ENCODE measurements at regions not wholly inside any gene's neighbourhood (a gene's known extent, or its start where the extent isn't known, plus 50 kb on each side); places are given as distances from the start of the nearest gene placed in this dataset.

DNA sequence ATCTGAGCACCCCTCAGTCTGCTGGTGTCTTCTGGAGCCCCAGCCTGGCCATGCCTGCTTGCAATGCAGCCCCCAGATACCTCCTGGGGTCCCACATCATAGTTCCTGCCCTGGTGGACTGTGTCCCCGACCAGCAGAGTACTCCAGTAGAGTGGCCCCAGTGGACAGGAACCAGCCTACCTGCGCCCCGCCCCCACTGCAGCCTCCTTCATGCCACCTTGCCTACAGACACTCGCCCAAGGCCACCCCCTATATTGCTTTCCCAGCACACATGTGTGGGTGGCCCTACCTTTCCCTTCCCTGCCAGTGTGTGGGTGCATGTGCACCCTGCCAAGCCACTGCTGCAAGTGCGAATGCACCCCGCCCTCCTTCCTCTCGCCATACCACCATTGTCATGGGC, 204.0 kb downstream of the EDN1 start:
- no peak overlapping the region for H2AFZ ChIP-seq (ENCODE audit: control insufficient read depth, low read length)
- TF ChIP-seq EZH2 (IDR thresholded peaks at IDR 0.05; ENCODE audit: low read length), result no peak
- TF ChIP-seq, protein P1, sequence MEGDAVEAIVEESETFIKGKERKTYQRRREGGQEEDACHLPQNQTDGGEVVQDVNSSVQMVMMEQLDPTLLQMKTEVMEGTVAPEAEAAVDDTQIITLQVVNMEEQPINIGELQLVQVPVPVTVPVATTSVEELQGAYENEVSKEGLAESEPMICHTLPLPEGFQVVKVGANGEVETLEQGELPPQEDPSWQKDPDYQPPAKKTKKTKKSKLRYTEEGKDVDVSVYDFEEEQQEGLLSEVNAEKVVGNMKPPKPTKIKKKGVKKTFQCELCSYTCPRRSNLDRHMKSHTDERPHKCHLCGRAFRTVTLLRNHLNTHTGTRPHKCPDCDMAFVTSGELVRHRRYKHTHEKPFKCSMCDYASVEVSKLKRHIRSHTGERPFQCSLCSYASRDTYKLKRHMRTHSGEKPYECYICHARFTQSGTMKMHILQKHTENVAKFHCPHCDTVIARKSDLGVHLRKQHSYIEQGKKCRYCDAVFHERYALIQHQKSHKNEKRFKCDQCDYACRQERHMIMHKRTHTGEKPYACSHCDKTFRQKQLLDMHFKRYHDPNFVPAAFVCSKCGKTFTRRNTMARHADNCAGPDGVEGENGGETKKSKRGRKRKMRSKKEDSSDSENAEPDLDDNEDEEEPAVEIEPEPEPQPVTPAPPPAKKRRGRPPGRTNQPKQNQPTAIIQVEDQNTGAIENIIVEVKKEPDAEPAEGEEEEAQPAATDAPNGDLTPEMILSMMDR (optimal IDR thresholded peaks at IDR 0.05 in 1 of 3, IDR thresholded peaks at IDR 0.05 in 1 of 3, conservative IDR thresholded peaks at IDR 0.05 in 1 of 3; ENCODE audit: extremely low read depth in 1 of 3, insufficient read depth in 2 of 3, low read length in 3 of 3), result no peak
- no peak overlapping the region for H3K27ac ChIP-seq (ENCODE audit: control insufficient read depth, insufficient read depth, low read length)
- no peak for DNase-seq (ENCODE audit: low read depth, low spot score)
- no peak for FAIRE-seq
- peaks cover 14% of the 10 kb centered on the region for H3K4me1 ChIP-seq (ENCODE audit: control insufficient read depth, extremely low read depth, insufficient read depth, low read length)
- H4K20me1 ChIP-seq (ENCODE audit: control insufficient read depth, extremely low read depth, insufficient read depth, low read length), result no peaks in the 10 kb centered on the region
- H3K27me3 ChIP-seq (ENCODE audit: control insufficient read depth, extremely low read depth, insufficient read depth, low read length), result no peaks in the 10 kb centered on the region
- H3K79me2 ChIP-seq (ENCODE audit: control insufficient read depth, insufficient read depth, low read length), result no peaks in the 10 kb centered on the region
- no peak overlapping the region for H3K9ac ChIP-seq (ENCODE audit: control insufficient read depth, extremely low read depth, insufficient read depth, low read length)
- dilution Hi-C loops (cut with MboI; ENCODE audit: extremely low pct_ligation_motif_present, low sequenced_read_pairs), result no loop called here
- no peaks in the 10 kb centered on the region for H3K9me1 ChIP-seq (ENCODE audit: control insufficient read depth, extremely low read depth, insufficient read depth, low read length)
- no peak overlapping the region for H3K4me2 ChIP-seq (ENCODE audit: control insufficient read depth, extremely low read depth, insufficient read depth, low read depth, low read length)
- no peaks in the 10 kb centered on the region for H3K36me3 ChIP-seq (ENCODE audit: control insufficient read depth in 2 of 2, extremely low read depth in 1 of 2, insufficient read depth in 2 of 2, low read length in 2 of 2)
- H3K9me3 ChIP-seq (ENCODE audit: control insufficient read depth, low read depth, low read length), result no peaks in the 10 kb centered on the region
- H3K4me3 ChIP-seq (ENCODE audit: control insufficient read depth in 2 of 3, extremely low read depth in 1 of 3, insufficient read depth in 2 of 3, low read depth in 1 of 3, low read length in 3 of 3), result no peak overlapping the region

DNA sequence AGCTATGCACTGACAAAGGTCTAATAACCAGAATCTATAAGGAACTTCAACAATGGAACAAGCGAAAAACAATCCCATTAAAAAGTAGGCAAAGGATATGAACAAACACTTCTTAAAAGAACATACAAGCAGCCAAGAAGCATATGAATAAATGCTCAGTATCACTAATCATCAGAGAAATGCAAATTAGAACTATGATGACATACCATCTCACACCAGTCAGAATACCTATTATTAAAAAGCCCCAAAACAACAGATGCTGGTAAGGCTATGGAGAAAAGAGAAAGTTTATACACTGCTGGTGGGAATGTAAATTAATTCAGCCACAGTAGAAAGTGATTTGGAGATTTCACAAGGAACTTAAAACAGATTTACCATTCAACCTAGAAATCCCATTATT, 211.8 kb downstream of the EDN1 start:
- Histone ChIP-seq H3K4me2 (ENCODE audit: control insufficient read depth, extremely low read depth, insufficient read depth, low read depth, low read length) (no peak overlapping the region), H2AFZ (ENCODE audit: control insufficient read depth, low read length) (no peak overlapping the region), H3K9me1 (ENCODE audit: control insufficient read depth, extremely low read depth, insufficient read depth, low read length) (no peaks in the 10 kb centered on the region), H3K4me3 (ENCODE audit: control insufficient read depth in 2 of 3, extremely low read depth in 1 of 3, insufficient read depth in 2 of 3, low read depth in 1 of 3, low read length in 3 of 3) (no peak overlapping the region), H3K36me3 (ENCODE audit: control insufficient read depth in 2 of 2, extremely low read depth in 1 of 2, insufficient read depth in 2 of 2, low read length in 2 of 2) (no peaks in the 10 kb centered on the region), H3K4me1 (ENCODE audit: control insufficient read depth, extremely low read depth, insufficient read depth, low read length) (peaks cover 13% of the 10 kb centered on the region), H3K9me3 (ENCODE audit: control insufficient read depth, low read depth, low read length) (no peaks in the 10 kb centered on the region), H3K9ac (ENCODE audit: control insufficient read depth, extremely low read depth, insufficient read depth, low read length) (no peak overlapping the region), H3K79me2 (ENCODE audit: control insufficient read depth, insufficient read depth, low read length) (no peaks in the 10 kb centered on the region), H3K27me3 (ENCODE audit: control insufficient read depth, extremely low read depth, insufficient read depth, low read length) (no peaks in the 10 kb centered on the region), H4K20me1 (ENCODE audit: control insufficient read depth, extremely low read depth, insufficient read depth, low read length) (no peaks in the 10 kb centered on the region), H3K27ac (ENCODE audit: control insufficient read depth, insufficient read depth, low read length) (no peak overlapping the region)
- no peak for DNase-seq (ENCODE audit: low read depth, low spot score)
- TF ChIP-seq EZH2 (IDR thresholded peaks at IDR 0.05; ENCODE audit: low read length), result no peak
- TF ChIP-seq, protein P1 (optimal IDR thresholded peaks at IDR 0.05 in 1 of 3, IDR thresholded peaks at IDR 0.05 in 1 of 3, conservative IDR thresholded peaks at IDR 0.05 in 1 of 3; ENCODE audit: extremely low read depth in 1 of 3, insufficient read depth in 2 of 3, low read length in 3 of 3), result no peak
- FAIRE-seq, result no peak
- dilution Hi-C loops (cut with MboI; ENCODE audit: extremely low pct_ligation_motif_present, low sequenced_read_pairs), result no loop called here
